ENCODE measurements at regions not wholly inside any gene's neighbourhood (a gene's known extent, or its start where the extent isn't known, plus 50 kb on each side); places are given as distances from the start of the nearest gene placed in this dataset.
A peak's percentile ranks its signal among the peaks of the same experiment; 100 is the strongest.

DNA sequence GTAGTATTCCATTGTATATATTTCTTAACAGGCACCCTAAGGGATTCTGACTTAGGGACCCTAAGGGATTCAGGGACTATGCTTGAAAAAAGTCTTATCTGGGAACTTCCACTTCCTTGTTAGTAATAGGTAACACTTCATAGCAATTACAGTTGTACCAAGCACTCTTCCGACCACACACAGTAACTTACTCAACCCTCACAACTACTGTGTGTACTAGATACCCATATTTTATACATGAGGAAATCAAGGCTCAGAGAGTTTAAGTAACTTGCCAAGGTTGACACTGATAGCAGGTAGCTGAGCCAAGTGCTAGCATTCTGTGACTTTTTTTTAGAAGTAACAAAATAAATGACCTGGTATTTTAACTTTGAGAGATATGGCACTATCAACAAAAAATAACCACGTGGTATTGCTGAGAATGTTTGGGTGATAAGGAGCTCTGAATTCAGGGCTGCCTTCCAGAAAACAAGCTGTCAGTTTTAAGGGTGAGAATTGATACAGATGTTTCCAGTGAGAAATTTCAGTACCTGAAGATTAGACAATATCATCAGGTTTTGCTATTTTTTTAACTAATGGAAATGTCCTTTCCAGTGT is 210.3 kb upstream of the SUCLG2 start:
- CTCF ChIA-PET, result interaction anchor here (1.0 to 1.6 kb wide), 2 partner anchors 483 to 751 kb away, joined by 5 to 10 read pairs; no protein-coding TSS in a partner anchor
- BruUV-seq (replicated peaks), result no TSS peak
- TF ChIP-seq CTCF (IDR thresholded peaks at IDR 0.05; ENCODE audit: extremely low read depth in 1 of 2, insufficient read depth in 1 of 2, low read depth in 1 of 2, low read length in 2 of 2) (no peak), FOS (IDR thresholded peaks at IDR 0.05; ENCODE audit: borderline replicate concordance, insufficient read depth, low read length) (no peak)
- TF ChIP-seq, protein P1, sequence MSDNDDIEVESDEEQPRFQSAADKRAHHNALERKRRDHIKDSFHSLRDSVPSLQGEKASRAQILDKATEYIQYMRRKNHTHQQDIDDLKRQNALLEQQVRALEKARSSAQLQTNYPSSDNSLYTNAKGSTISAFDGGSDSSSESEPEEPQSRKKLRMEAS (IDR thresholded peaks at IDR 0.05; ENCODE audit: insufficient read depth, insufficient read length), result no peak

GRCh38 chr3:67863869-67864268 is 209.5 kb upstream of the SUCLG2 start:
- dilution Hi-C loops (cut with MboI; ENCODE audit: extremely low pct_ligation_motif_present, low sequenced_read_pairs), result no loop called here

More for the DNA sequence above, 210.3 kb upstream of the SUCLG2 start:
- H4K20me1 ChIP-seq (replicated peaks; ENCODE audit: control insufficient read depth, extremely low read depth, insufficient read depth, low read length), result no peaks in the 10 kb centered on the region
- POLR2A ChIA-PET, result no interaction called here
- H3K27ac ChIP-seq (ENCODE audit: insufficient read depth, low read depth, low read length), result no peak overlapping the region
- H3K9me3 ChIP-seq (replicated peaks; ENCODE audit: control insufficient read depth, insufficient read depth, low read length), result no peaks in the 10 kb centered on the region
- dilution Hi-C loops (cut with MboI; ENCODE audit: extremely low pct_ligation_motif_present, low sequenced_read_pairs) (no loop called here), intact Hi-C loops (cut with micrococcal nuclease) (loop anchor here (2.0 kb wide), 1 partner anchor 484 kb away; no protein-coding TSS in a partner anchor)
- H3K79me2 ChIP-seq (ENCODE audit: control insufficient read depth, insufficient read depth, low read length), result no peaks in the 10 kb centered on the region
- H3K27me3 ChIP-seq (ENCODE audit: control insufficient read depth in 2 of 2, insufficient read depth in 2 of 2, low read length in 2 of 2), result no peaks in the 10 kb centered on the region
- H3K4me3 ChIP-seq (replicated peaks in 1 of 3; ENCODE audit: insufficient read depth in 1 of 3, low read depth in 1 of 3, low read length in 3 of 3), result no peak overlapping the region
- no peaks in the 10 kb centered on the region for H3K9me1 ChIP-seq (replicated peaks; ENCODE audit: control insufficient read depth, extremely low read depth, insufficient read depth, low read length)
- H3K4me2 ChIP-seq (ENCODE audit: insufficient read depth, low read length), result no peak overlapping the region
- no peak overlapping the region for H2AFZ ChIP-seq (ENCODE audit: low read depth, low read length)
- H3K9ac ChIP-seq (replicated peaks; ENCODE audit: extremely low read depth, insufficient read depth, low read length), result no peak overlapping the region
- FAIRE-seq (no peak), DNase-seq (ENCODE audit: low read depth, low spot score) (no peak)
- no peaks in the 10 kb centered on the region for H3K4me1 ChIP-seq (ENCODE audit: control insufficient read depth, extremely low read depth, insufficient read depth, low read length)
- H3K36me3 ChIP-seq (ENCODE audit: control insufficient read depth in 2 of 2, extremely low read depth in 1 of 2, insufficient read depth in 2 of 2, low read length in 2 of 2), result no peaks in the 10 kb centered on the region

More at GRCh38 chr3:67863869-67864268, 209.5 kb upstream of the SUCLG2 start:
- no peak for TF ChIP-seq FOS (IDR thresholded peaks at IDR 0.05; ENCODE audit: borderline replicate concordance, insufficient read depth, low read length)
- no peak for TF ChIP-seq MYC (IDR thresholded peaks at IDR 0.05; ENCODE audit: low read depth, low read length)
- no peak for TF ChIP-seq EZH2 (IDR thresholded peaks at IDR 0.05; ENCODE audit: borderline replicate concordance, low read depth, low read length, severe bottlenecking)
- TF ChIP-seq POLR2A (IDR thresholded peaks at IDR 0.05; ENCODE audit: low read depth, low read length), result no peak
- TF ChIP-seq, protein P1 (IDR thresholded peaks at IDR 0.05; ENCODE audit: insufficient read depth, insufficient read length), result no peak
- TF ChIP-seq CTCF (IDR thresholded peaks at IDR 0.05; ENCODE audit: extremely low read depth in 1 of 2, insufficient read depth in 1 of 2, low read depth in 1 of 2, low read length in 2 of 2), result peak; percentile 11 to 25
- DNase-seq (ENCODE audit: low read depth, low spot score) (peak; percentile 9), FAIRE-seq (no peak)
- Histone ChIP-seq H3K9me3 (replicated peaks; ENCODE audit: control insufficient read depth, insufficient read depth, low read length) (no peaks in the 10 kb centered on the region), H3K9ac (replicated peaks; ENCODE audit: extremely low read depth, insufficient read depth, low read length) (no peak overlapping the region), H3K27me3 (ENCODE audit: control insufficient read depth in 2 of 2, insufficient read depth in 2 of 2, low read length in 2 of 2) (no peaks in the 10 kb centered on the region), H2AFZ (ENCODE audit: low read depth, low read length) (no peak overlapping the region), H4K20me1 (replicated peaks; ENCODE audit: control insufficient read depth, extremely low read depth, insufficient read depth, low read length) (no peaks in the 10 kb centered on the region), H3K27ac (ENCODE audit: insufficient read depth, low read depth, low read length) (no peak overlapping the region), H3K4me2 (ENCODE audit: insufficient read depth, low read length) (no peak overlapping the region), H3K4me1 (ENCODE audit: control insufficient read depth, extremely low read depth, insufficient read depth, low read length) (no peaks in the 10 kb centered on the region), H3K9me1 (replicated peaks; ENCODE audit: control insufficient read depth, extremely low read depth, insufficient read depth, low read length) (no peaks in the 10 kb centered on the region), H3K4me3 (replicated peaks in 1 of 3; ENCODE audit: insufficient read depth in 1 of 3, low read depth in 1 of 3, low read length in 3 of 3) (no peak overlapping the region), H3K36me3 (ENCODE audit: control insufficient read depth in 2 of 2, extremely low read depth in 1 of 2, insufficient read depth in 2 of 2, low read length in 2 of 2) (no peaks in the 10 kb centered on the region), H3K79me2 (ENCODE audit: control insufficient read depth, insufficient read depth, low read length) (no peaks in the 10 kb centered on the region)
- intact Hi-C loops (cut with micrococcal nuclease), result loop anchor here (2.0 kb wide), 1 partner anchor 483 kb away; no protein-coding TSS in a partner anchor
- CTCF ChIA-PET, result interaction anchor here (1.6 kb wide), 1 partner anchor 750 kb away, joined by 10 read pairs; no protein-coding TSS in a partner anchor
- POLR2A ChIA-PET, result no interaction called here
- no TSS peak for BruUV-seq (replicated peaks)

Measured in endothelial cell of umbilical vein (primary cell).